Kidney epithelial cell (primary cell): ENCODE measurements at regions not wholly inside any gene's neighbourhood (a gene's known extent, or its start where the extent isn't known, plus 50 kb on each side); places are given as distances from the start of the nearest gene placed in this dataset.

ENCODE experiments used
- DNase-seq: peaks from one replicate; pipeline ENCODE4 v3.0.0-alpha.2; 2010; ENCODE audit warnings: low read depth
- H3K27me3 ChIP-seq: 2 replicates; pipeline ENCODE4 v1.6.0; 2011; ENCODE audit warnings: low read length; ENCODE audit not compliant: control insufficient read depth, insufficient read depth
- H3K36me3 ChIP-seq: 2 replicates; pipeline ENCODE4 v1.5.1; 2011; ENCODE audit warnings: low read length; ENCODE audit not compliant: control insufficient read depth, insufficient read depth
- H3K4me3 ChIP-seq: 2 replicates; pipeline ENCODE4 v1.5.1; 2011; ENCODE audit warnings: low read depth, mild to moderate bottlenecking, control low read depth, low read length
- CTCF ChIP-seq: IDR thresholded peaks from 2 replicates; pipeline ENCODE4 v1.5.1; 2011; ENCODE audit warnings: mild to moderate bottlenecking, moderate library complexity, low read length, control low read depth, inconsistent platforms; ENCODE audit not compliant: insufficient read depth, poor library complexity, severe bottlenecking

GRCh38 chr2:167322795-167323194, 434.5 kb downstream of the XIRP2 start:
- Histone ChIP-seq H3K4me3 (no peak overlapping the region), H3K36me3 (no peaks in the 10 kb centered on the region), H3K27me3 (no peaks in the 10 kb centered on the region)
- no peak for DNase-seq
- no peak for TF ChIP-seq CTCF

- Histone ChIP-seq H3K27me3 (no peaks in the 10 kb centered on the region), H3K4me3 (no peak overlapping the region), H3K36me3 (no peaks in the 10 kb centered on the region)
- no peak for DNase-seq
- TF ChIP-seq CTCF: no peak
Observed at GRCh38 chr2:167318581-167318980, 430.3 kb downstream of the XIRP2 start.

- no peaks in the 10 kb centered on the region for H3K36me3 ChIP-seq
- no peak for TF ChIP-seq CTCF
- no peak overlapping the region for H3K4me3 ChIP-seq
- no peak for DNase-seq
- no peaks in the 10 kb centered on the region for H3K27me3 ChIP-seq
Observed at GRCh38 chr2:167310442-167310841, 422.2 kb downstream of the XIRP2 start.
